Ovary (tissue), 7 donors: ENCODE measurements at regions not wholly inside any gene's neighbourhood (a gene's known extent, or its start where the extent isn't known, plus 50 kb on each side); places are given as distances from the start of the nearest gene placed in this dataset.

Experiments
- DNase-seq, 5 donors: peaks; one replicate each; pipeline ENCODE4 v3.0.0-alpha.2; 2019 to 2020
- H3K27ac ChIP-seq, 2 donors: fragments of 200-600 bp; one replicate each; pipeline versions ENCODE4 v1.5.1 to v1.8.0; 2019 to 2022
- H3K27me3 ChIP-seq: fragments of 200-600 bp; one replicate; pipeline ENCODE4 v1.8.0; 2022
- H3K36me3 ChIP-seq: fragments of 200-600 bp; sonication (generic); one replicate; pipeline ENCODE4 v1.5.1; 2019
- H3K4me1 ChIP-seq: one replicate; pipeline ENCODE4 v1.8.1; 2013; ENCODE audit warnings: mild to moderate bottlenecking, moderate library complexity; ENCODE audit not compliant: insufficient read depth
- H3K4me3 ChIP-seq: fragments of 200-600 bp; sonication (generic); one replicate; pipeline ENCODE4 v1.5.1; 2017
- H3K9me3 ChIP-seq, 2 donors: fragments of 200-600 bp in 1 of 2; sonication (generic) in 1 of 2; one replicate each; pipeline versions ENCODE4 v1.5.1 to v1.8.1; 2013 to 2019; ENCODE audit warnings: mild to moderate bottlenecking in 1 of 2, moderate library complexity in 1 of 2
- EP300 ChIP-seq: sonication (generic); formaldehyde crosslinking; IDR thresholded peaks from one replicate; pipeline ENCODE4 v1.6.1; 2017; ENCODE audit warnings: antibody characterized with exemption
- POLR2A ChIP-seq: fragments of 450-650 bp; IDR thresholded peaks from one replicate; pipeline ENCODE4 v1.6.1; 2017; ENCODE audit warnings: antibody characterized with exemption, mild to moderate bottlenecking, moderate library complexity
- WGBS, 3 donors: extraction: QIAGEN DNeasy Blood & Tissue Kit in 1 of 3; methylation state at CpG; one replicate each; pipeline versions ENCODE4 v1.1.5 to v1.1.7; 2013 to 2017; 5-methylcytosine and 5-hydroxymethylcytosine counted together
- intact Hi-C, 4 donors: fragments of 100-400 bp; cut with DNase I; formaldehyde crosslinking; loops; one replicate each; pipeline versions ENCODE4 v1.11.0 to v1.15.1; 2022 to 2023
- TF ChIP-seq, protein P1 (sequence below), 3 donors: fragments of 450-650 bp in 2 of 3; fragments of 200-600 bp in 1 of 3; IDR thresholded peaks; one replicate each; pipeline versions ENCODE4 v1.5.1 to v1.8.0; 2016 to 2022; ENCODE audit warnings: antibody characterized with exemption in 3 of 3, mild to moderate bottlenecking in 1 of 3
- donor health status: DM: no; HTN: no; CAD: no; lungs with moderate emphysema.
- donor health status: DM: no; HTN: no; CAD: no.
- donor health status: Bipolar disorder and iron deficiency.
- donor health status: DM: no; HTN: no; CAD: no.
- donor health status: DM: yes; HTN: yes; CAD: no.

DNA sequence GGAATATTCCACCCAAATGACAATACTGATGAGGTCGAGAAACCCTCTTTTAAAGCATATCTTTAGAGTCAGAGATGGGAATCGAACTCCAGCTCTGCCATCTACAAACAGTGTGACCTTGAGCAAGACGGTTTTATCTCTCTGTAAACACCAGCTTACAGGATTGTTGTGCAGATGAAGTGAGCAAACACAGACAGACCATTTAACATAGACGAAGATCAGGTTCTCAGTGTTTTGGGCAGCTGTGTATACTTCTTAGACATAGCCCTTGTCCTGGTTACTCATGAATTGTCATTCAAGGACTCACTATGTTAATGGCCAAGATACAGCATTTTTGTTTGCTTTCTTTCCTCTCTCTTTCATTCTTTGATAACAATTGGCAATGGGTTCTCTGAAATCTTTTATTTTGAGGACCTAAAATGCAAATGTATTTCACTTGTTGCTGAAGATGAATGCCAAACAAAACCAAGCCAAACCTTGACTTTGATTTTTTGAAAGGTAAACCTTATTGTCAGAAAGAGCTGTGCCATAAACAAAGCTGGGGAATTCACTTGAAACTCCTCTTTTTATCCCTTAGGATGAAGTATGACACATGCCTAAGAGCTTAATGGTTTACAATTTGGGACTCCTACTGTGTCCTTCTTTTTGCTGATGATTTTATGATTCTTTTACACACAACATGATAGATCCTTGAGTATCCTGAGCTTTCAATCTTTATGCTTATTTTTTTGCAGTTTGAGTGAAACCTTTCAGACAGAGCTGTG is 250.0 kb upstream of the PDZRN3 start:
- TF ChIP-seq, protein P1, sequence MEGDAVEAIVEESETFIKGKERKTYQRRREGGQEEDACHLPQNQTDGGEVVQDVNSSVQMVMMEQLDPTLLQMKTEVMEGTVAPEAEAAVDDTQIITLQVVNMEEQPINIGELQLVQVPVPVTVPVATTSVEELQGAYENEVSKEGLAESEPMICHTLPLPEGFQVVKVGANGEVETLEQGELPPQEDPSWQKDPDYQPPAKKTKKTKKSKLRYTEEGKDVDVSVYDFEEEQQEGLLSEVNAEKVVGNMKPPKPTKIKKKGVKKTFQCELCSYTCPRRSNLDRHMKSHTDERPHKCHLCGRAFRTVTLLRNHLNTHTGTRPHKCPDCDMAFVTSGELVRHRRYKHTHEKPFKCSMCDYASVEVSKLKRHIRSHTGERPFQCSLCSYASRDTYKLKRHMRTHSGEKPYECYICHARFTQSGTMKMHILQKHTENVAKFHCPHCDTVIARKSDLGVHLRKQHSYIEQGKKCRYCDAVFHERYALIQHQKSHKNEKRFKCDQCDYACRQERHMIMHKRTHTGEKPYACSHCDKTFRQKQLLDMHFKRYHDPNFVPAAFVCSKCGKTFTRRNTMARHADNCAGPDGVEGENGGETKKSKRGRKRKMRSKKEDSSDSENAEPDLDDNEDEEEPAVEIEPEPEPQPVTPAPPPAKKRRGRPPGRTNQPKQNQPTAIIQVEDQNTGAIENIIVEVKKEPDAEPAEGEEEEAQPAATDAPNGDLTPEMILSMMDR (IDR thresholded peaks at IDR 0.05), result no peak
- TF ChIP-seq EP300, result no peak
- no peak for TF ChIP-seq POLR2A
- 25 to 50% (median 27%) methylated on average over 4 of the region's 4 CpGs for WGBS, 3 donors
- intact Hi-C loops, result no loop called here
- Histone ChIP-seq H3K36me3 (no peaks in the 10 kb centered on the region), H3K4me3 (no peak overlapping the region), H3K27me3 (no peaks in the 10 kb centered on the region), H3K27ac (no peak overlapping the region), H3K4me1 (no peaks in the 10 kb centered on the region), H3K9me3 (no peaks in the 10 kb centered on the region)
- no peak for DNase-seq

DNA sequence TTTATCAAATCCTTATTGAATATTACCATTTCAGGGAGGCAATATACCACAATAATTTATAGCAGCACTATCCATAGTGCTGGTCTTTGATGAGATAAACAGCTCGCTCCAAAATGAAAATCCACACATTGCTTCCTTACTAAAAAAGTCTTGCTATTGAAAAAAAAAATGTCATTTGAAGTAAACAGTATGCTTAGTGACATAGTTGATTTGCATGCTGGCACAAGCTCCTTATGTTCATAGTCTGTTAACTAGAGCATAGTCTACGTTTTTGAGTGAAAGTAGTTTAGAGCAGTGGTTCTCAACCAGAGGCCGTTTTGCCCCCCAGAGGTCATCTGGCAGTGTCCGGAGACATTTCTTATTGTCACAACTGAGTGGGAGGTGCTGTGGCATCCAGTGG is 249.4 kb upstream of the PDZRN3 start:
- Histone ChIP-seq H3K4me3 (no peak overlapping the region), H3K27me3 (no peaks in the 10 kb centered on the region), H3K4me1 (no peaks in the 10 kb centered on the region), H3K27ac (no peak overlapping the region), H3K36me3 (no peaks in the 10 kb centered on the region), H3K9me3 (no peaks in the 10 kb centered on the region)
- intact Hi-C loops, result no loop called here
- WGBS, 3 donors, result 58 to 65% (median 64%) methylated on average over 4 of the region's 4 CpGs
- TF ChIP-seq POLR2A (no peak), EP300 (no peak)
- TF ChIP-seq, protein P1 (IDR thresholded peaks at IDR 0.05), result no peak
- no peak for DNase-seq

DNA sequence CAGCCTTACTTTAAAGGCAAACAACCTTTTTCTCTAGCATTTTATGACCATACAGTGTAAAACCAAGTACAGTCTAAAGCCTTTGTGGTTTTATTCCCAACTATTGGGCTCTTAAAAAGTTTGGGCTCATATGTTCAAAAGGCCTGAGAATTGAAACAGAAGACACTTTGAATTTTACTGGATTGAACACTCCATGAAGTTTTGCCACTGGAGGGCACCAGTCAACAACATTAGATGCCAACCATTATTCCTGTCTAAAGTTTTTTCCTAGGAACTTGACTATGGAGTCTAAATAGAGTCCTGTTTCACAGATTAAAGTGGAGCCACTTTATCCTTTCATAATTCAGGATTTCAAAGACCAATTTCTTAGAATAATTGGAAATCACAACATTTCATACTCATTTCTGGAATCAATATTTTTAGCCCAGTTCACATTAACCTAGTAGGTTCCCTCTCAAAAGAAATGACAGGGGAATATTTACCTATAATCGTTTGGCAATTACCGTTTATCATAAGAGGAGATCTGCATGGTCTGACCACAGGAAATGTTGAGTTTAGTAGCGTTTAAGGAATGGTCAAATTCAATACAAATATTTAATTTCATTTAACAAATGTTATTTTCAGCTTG is 244.1 kb upstream of the PDZRN3 start:
- peak in 4 of 5 donors; percentile 14 to 27 (median 19) for DNase-seq
- intact Hi-C loops, result no loop called here
- H3K27me3 ChIP-seq, result no peaks in the 10 kb centered on the region
- H3K36me3 ChIP-seq, result no peaks in the 10 kb centered on the region
- TF ChIP-seq, protein P1 (IDR thresholded peaks at IDR 0.05), result peak in 1 of 3 donors; percentile 21
- TF ChIP-seq POLR2A, result no peak
- no peak for TF ChIP-seq EP300
- H3K4me3 ChIP-seq, result no peak overlapping the region
- no peaks in the 10 kb centered on the region for H3K9me3 ChIP-seq
- H3K27ac ChIP-seq, result no peak overlapping the region
- WGBS, 3 donors, result 47 to 70% (median 52%) methylated on average over 3 of the region's 3 CpGs
- no peaks in the 10 kb centered on the region for H3K4me1 ChIP-seq

DNA sequence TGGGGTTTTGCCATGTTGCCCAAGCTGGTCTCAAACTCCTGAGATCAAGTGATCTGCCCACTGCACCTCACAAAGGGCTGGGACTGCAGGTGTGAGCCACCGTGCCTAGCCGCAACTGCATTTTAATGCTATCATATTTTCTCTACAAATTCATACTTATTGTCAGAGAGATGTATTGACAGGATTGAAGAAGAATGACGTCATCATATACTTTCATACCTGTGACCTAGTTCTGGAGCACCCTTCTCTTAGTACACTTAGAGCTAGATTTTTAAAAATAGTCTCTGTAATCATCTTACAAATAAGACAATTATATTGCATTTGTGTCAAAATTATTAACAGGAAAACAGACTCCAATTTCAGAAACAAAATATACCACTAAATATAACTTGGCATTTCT is 242.8 kb upstream of the PDZRN3 start:
- intact Hi-C loops, result no loop called here
- Histone ChIP-seq H3K4me3 (no peak overlapping the region), H3K27me3 (no peaks in the 10 kb centered on the region), H3K36me3 (no peaks in the 10 kb centered on the region), H3K9me3 (no peaks in the 10 kb centered on the region), H3K4me1 (no peaks in the 10 kb centered on the region), H3K27ac (no peak overlapping the region)
- no peak for TF ChIP-seq POLR2A
- TF ChIP-seq, protein P1 (IDR thresholded peaks at IDR 0.05), result no peak
- TF ChIP-seq EP300, result no peak
- no peak for DNase-seq
- WGBS, 3 donors, result 87 to 91% (median 89%) methylated on average over 3 of the region's 3 CpGs
